HG03457 (cell line): ENCODE measurements at regions not wholly inside any gene's neighbourhood (a gene's known extent, or its start where the extent isn't known, plus 50 kb on each side); places are given as distances from the start of the nearest gene placed in this dataset.

ENCODE experiments used
- ATAC-seq: cut with Tn5 transposase; IDR thresholded peaks from one replicate; pipeline ENCODE4 v1.9.1; 2021; ENCODE audit warnings: moderate number of reproducible peaks; ENCODE audit not compliant: unreplicated experiment

GRCh38 chr10:117669122-117669521, 126.6 kb downstream of the EMX2 start:
- no peak for ATAC-seq

GRCh38 chr10:117670116-117670904, 127.8 kb downstream of the EMX2 start:
- ATAC-seq, result no peak

- ATAC-seq, result no peak
Measured at GRCh38 chr10:117673230-117674010, 130.9 kb downstream of the EMX2 start.

- no peak for ATAC-seq
Measured at GRCh38 chr10:117674201-117674600, 131.7 kb downstream of the EMX2 start.

- no peak for ATAC-seq
Measured at GRCh38 chr10:117674646-117675045, 132.1 kb downstream of the EMX2 start.

- ATAC-seq, result no peak
Measured at GRCh38 chr10:117675514-117676055, 133.0 kb downstream of the EMX2 start.

GRCh38 chr10:117677239-117677638, 134.7 kb downstream of the EMX2 start:
- ATAC-seq, result no peak

GRCh38 chr10:117677890-117678500, 135.4 kb downstream of the EMX2 start:
- no peak for ATAC-seq

- ATAC-seq, result no peak
Measured at GRCh38 chr10:117680601-117681000, 138.1 kb downstream of the EMX2 start.

GRCh38 chr10:117681104-117681503, 138.6 kb downstream of the EMX2 start:
- ATAC-seq, result no peak

- ATAC-seq, result no peak
Measured at GRCh38 chr10:117684046-117684610, 141.6 kb downstream of the EMX2 start.

- no peak for ATAC-seq
Measured at GRCh38 chr10:117684672-117685211, 142.2 kb downstream of the EMX2 start.

- ATAC-seq, result no peak
Measured at GRCh38 chr10:117685431-117685830, 142.9 kb downstream of the EMX2 start.

- no peak for ATAC-seq
Measured at GRCh38 chr10:117686606-117687005, 144.1 kb downstream of the EMX2 start.

- ATAC-seq, result no peak
Measured at GRCh38 chr10:117688358-117688757, 145.8 kb downstream of the EMX2 start.

- ATAC-seq, result no peak
Measured at GRCh38 chr10:117689566-117689965, 147.0 kb downstream of the EMX2 start.

GRCh38 chr10:117690359-117690758, 147.8 kb downstream of the EMX2 start:
- ATAC-seq, result no peak

GRCh38 chr10:117694190-117694589, 151.6 kb downstream of the EMX2 start:
- ATAC-seq, result no peak

GRCh38 chr10:117697402-117697801, 154.9 kb downstream of the EMX2 start:
- no peak for ATAC-seq

- ATAC-seq, result no peak
Measured at GRCh38 chr10:117698809-117699208, 156.3 kb downstream of the EMX2 start.
